ENCODE measurements at regions not wholly inside any gene's neighbourhood (a gene's known extent, or its start where the extent isn't known, plus 50 kb on each side); places are given as distances from the start of the nearest gene placed in this dataset.

DNA sequence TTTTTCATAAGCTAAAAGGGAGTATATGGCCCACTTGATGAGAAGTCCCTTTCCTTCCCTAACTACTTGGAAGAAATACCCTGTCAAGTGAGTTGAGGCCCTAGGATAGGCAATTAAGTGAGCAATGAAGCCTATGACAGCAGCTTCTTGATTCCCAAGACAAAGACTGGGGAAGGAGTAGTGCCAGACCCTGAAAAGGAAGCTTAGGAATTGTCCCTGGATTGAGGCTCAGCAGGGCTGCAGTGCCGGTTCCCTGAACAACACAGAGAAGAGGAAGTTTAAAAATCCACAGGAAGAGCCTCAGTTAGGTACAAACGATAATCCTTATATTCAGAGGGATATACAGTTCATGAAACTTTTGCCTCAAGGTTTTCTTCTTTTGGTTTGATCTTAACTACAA lies 61.8 kb upstream of the RAD23B start:
- TF ChIP-seq, protein P1, sequence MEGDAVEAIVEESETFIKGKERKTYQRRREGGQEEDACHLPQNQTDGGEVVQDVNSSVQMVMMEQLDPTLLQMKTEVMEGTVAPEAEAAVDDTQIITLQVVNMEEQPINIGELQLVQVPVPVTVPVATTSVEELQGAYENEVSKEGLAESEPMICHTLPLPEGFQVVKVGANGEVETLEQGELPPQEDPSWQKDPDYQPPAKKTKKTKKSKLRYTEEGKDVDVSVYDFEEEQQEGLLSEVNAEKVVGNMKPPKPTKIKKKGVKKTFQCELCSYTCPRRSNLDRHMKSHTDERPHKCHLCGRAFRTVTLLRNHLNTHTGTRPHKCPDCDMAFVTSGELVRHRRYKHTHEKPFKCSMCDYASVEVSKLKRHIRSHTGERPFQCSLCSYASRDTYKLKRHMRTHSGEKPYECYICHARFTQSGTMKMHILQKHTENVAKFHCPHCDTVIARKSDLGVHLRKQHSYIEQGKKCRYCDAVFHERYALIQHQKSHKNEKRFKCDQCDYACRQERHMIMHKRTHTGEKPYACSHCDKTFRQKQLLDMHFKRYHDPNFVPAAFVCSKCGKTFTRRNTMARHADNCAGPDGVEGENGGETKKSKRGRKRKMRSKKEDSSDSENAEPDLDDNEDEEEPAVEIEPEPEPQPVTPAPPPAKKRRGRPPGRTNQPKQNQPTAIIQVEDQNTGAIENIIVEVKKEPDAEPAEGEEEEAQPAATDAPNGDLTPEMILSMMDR (conservative IDR thresholded peaks at IDR 0.05; ENCODE audit: low read length), result no peak
- no peak overlapping the region for H3K4me3 ChIP-seq (ENCODE audit: low read length)
- no peak for DNase-seq (ENCODE audit: low read depth)

DNA sequence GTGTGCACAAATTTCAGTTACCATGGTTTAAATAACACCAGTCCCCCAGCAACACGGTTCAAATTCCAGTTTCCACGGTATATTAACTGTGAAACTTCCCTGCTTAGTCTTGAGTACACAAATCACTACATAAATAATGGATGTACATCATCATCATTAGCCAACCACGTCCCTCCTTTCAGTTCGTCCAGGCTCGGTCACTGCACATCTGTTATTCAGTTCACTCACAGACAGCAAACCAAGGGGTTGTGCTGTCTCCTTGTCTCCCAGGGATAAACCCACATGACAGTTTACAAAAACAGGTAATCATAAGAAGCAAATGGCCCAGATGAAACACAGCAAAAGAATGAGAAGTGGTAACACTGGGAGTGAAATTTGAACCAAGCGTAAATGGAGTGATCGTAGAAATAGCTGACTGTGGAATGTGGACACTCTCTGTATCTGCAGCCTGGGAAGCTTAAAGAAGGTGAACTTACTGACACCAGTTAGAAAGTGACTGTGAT lies 61.0 kb upstream of the RAD23B start:
- DNase-seq (ENCODE audit: low read depth), result no peak
- TF ChIP-seq, protein P1 (conservative IDR thresholded peaks at IDR 0.05; ENCODE audit: low read length), result no peak
- no peak overlapping the region for H3K4me3 ChIP-seq (ENCODE audit: low read length)

DNA sequence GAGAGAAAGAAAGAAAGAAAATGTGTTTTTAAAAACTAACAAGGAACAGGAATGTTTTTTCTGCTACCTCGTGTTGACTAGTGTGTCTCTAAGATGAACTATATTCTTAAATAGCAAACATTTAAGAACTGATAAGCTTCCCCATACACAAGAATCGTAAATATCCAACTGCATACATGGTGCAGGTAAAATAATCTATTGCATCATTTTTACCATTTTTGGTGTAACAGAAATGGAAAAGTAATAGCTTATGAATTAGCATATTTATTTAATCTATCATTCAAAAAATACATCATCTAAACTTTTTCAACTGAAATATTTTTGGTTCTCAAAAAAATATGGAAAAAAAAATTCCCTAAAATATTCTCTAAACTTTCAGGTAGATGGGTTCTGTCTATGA lies 59.7 kb upstream of the RAD23B start:
- no peak overlapping the region for H3K4me3 ChIP-seq (ENCODE audit: low read length)
- no peak for DNase-seq (ENCODE audit: low read depth)
- TF ChIP-seq, protein P1 (conservative IDR thresholded peaks at IDR 0.05; ENCODE audit: low read length), result no peak

DNA sequence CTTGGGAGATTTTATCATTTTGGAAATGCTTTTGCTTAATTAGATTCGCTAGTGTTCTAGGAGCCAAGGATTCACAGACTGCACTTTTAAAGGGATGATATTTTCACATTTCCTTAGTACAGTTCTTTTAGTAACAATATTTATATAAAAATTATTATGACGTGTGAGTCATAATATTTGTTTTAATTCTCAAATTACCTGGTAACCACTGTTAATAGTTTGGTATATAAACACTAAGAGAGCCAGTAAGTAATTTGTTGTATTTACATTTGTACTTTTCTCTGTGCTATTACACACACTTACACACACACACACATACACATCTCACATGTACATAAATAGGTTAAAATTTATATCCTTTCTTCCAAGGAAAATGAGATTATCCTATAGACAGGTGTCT lies 58.8 kb upstream of the RAD23B start:
- no peak overlapping the region for H3K4me3 ChIP-seq (ENCODE audit: low read length)
- no peak for DNase-seq (ENCODE audit: low read depth)
- TF ChIP-seq, protein P1 (conservative IDR thresholded peaks at IDR 0.05; ENCODE audit: low read length), result no peak

DNA sequence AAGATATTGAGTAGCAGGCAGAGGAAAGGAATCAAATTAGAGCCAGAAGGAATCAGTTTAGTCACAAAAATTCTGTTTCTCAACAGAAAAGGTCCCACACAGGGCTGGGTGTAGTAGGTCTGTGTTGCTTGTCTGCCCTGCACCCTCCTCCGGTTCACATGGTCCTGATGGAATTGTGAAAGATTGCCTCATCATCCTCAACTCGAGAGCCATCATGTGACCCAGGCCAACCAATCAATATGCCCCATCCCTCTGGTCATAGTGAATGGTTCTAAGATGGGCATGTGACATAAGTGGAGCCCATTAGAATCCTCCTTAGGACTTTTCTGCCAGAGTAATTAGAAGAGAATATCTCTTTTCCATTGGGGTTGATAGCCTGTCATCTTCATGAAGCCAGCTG lies 56.7 kb upstream of the RAD23B start:
- no peak overlapping the region for H3K4me3 ChIP-seq (ENCODE audit: low read length)
- TF ChIP-seq, protein P1 (conservative IDR thresholded peaks at IDR 0.05; ENCODE audit: low read length), result no peak
- DNase-seq (ENCODE audit: low read depth), result peak; percentile 29

DNA sequence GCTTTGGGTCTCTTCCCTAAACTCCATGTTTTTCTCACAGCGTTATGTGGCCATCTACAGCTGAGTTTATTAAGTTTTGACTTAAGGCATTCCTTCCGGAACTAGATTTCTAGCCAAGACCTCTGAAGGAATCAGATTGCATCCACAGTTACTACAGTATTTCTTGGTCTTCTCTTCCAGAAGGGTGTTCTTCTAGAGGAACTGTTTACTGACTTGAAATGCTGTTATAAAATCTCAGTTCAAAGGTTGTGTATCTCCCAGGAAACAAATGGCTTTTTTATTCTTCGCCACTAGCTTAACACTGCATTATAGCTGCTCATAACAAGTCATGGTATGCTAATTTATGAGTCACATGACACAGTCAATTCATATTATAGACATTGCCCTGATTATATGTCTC lies 55.3 kb upstream of the RAD23B start:
- no peak overlapping the region for H3K4me3 ChIP-seq (ENCODE audit: low read length)
- no peak for DNase-seq (ENCODE audit: low read depth)
- TF ChIP-seq, protein P1 (conservative IDR thresholded peaks at IDR 0.05; ENCODE audit: low read length), result no peak

DNA sequence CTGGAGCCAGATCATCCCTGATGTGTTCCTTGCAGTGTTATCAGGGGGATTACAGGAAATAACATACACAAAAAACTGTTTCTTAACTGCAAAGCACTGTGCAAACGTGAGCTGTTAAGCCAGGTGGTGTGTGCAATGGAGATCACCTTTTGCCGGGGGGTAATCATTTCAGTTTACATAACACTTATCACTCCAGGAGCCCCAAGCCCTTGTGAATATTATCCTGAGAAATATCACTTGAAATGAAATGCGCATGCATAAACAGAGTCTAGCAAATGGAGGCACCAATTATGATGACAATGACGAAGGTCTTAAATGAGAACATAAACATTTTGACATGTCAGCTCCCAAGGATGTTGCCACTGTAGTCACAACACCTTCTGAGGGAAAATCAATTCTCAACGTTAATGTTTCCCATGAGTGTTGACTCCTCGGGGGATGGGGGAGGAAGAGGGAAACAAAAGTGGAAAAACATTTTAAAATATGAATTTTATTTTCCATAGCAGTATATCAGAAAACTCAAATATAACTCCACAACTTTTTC lies 54.5 kb upstream of the RAD23B start:
- TF ChIP-seq, protein P1 (conservative IDR thresholded peaks at IDR 0.05; ENCODE audit: low read length), result no peak
- no peak for DNase-seq (ENCODE audit: low read depth)
- H3K4me3 ChIP-seq (ENCODE audit: low read length), result no peak overlapping the region

Measured in AG10803 (cell line).